Transverse colon (tissue), 4 donors: ENCODE measurements at regions not wholly inside any gene's neighbourhood (a gene's known extent, or its start where the extent isn't known, plus 50 kb on each side); places are given as distances from the start of the nearest gene placed in this dataset.
A peak's percentile ranks its signal among the peaks of the same experiment; 100 is the strongest.

Source experiments
- DNase-seq: peaks from one replicate; pipeline ENCODE4 v3.0.0-alpha.2; 2019
- H3K27ac ChIP-seq, 4 donors: fragments of 200-600 bp; sonication (generic); 2 replicates each; pipeline ENCODE4 v1.5.1; 2016 to 2018; ENCODE audit warnings: inconsistent platforms in 4 of 4
- H3K27me3 ChIP-seq: fragments of 200-600 bp; sonication (generic); 2 replicates; pipeline ENCODE4 v1.5.1; 2017; ENCODE audit warnings: inconsistent platforms
- H3K36me3 ChIP-seq, 4 donors: fragments of 200-600 bp; sonication (generic); 2 replicates each; pipeline ENCODE4 v1.5.1; 2017 to 2019; ENCODE audit warnings: inconsistent platforms in 4 of 4
- H3K4me1 ChIP-seq, 4 donors: fragments of 200-600 bp; sonication (generic); 2 replicates each; pipeline ENCODE4 v1.5.1; 2017 to 2020; ENCODE audit warnings: inconsistent platforms in 4 of 4
- H3K4me3 ChIP-seq, 4 donors: fragments of 200-600 bp; sonication (generic); 1 replicate in 1 of 4; 2 replicates in 3 of 4; pipeline versions ENCODE4 v1.5.1 to v1.6.1; 2017 to 2019; ENCODE audit warnings: inconsistent platforms in 4 of 4
- H3K9me3 ChIP-seq, 2 donors: fragments of 200-600 bp; sonication (generic); 2 replicates each; pipeline ENCODE4 v1.5.1; 2017 to 2019; ENCODE audit warnings: inconsistent platforms in 2 of 2
- CTCF ChIP-seq, 5 experiments: fragments of 200-600 bp in 3 of 5; fragments of 450-650 bp in 2 of 5; sonication (generic) in 3 of 5; IDR thresholded peaks; 1 replicate in 2 of 5; 2 replicates in 3 of 5; pipeline ENCODE4 v1.5.1; 2016 to 2017; ENCODE audit warnings: antibody characterized with exemption in 5 of 5, inconsistent platforms in 3 of 5, mild to moderate bottlenecking in 2 of 5, moderate library complexity in 1 of 5
- EP300 ChIP-seq: sonication (generic); formaldehyde crosslinking; IDR thresholded peaks from one replicate; pipeline ENCODE4 v1.6.1; 2017; ENCODE audit warnings: antibody characterized with exemption, low read depth
- POLR2A ChIP-seq: fragments of 450-650 bp; IDR thresholded peaks from one replicate; pipeline ENCODE4 v1.6.1; 2016; ENCODE audit warnings: antibody characterized with exemption, mild to moderate bottlenecking, moderate library complexity
- POLR2AphosphoS5 ChIP-seq, 3 donors: sonication (generic); formaldehyde crosslinking; IDR thresholded peaks; one replicate each; pipeline ENCODE4 v1.6.1; 2016; ENCODE audit warnings: antibody characterized with exemption in 3 of 3
- WGBS, 2 donors: methylation state at CpG; one replicate each; pipeline ENCODE4 v1.1.5; 2018; ENCODE audit warnings: low coverage in 1 of 2; 5-methylcytosine and 5-hydroxymethylcytosine counted together
- in situ Hi-C, 4 donors: fragments of 200-750 bp; cut with MboI; loops; one replicate each; pipeline versions ENCODE4 v1.15.0 to v1.15.1; 2017; ENCODE audit warnings: low sequenced_read_pairs in 3 of 4, low pct_ligation_motif_present in 1 of 4, low pct_unique_long_range_greater_than_20kb in 1 of 4
- intact Hi-C: fragments of 100-400 bp; cut with DNase I; formaldehyde crosslinking; loops from one replicate; pipeline ENCODE4 v1.15.1; 2023; ENCODE audit warnings: low total_unique reads

- H3K9me3 ChIP-seq = no peaks in the 10 kb centered on the region
- intact Hi-C loops = no loop called here
These were observed 83.4 kb upstream of the ODAD2 start for GRCh38 chr10:28082316-28082715.

GRCh38 chr10:28077889-28078288, 79.0 kb upstream of the ODAD2 start:
- no peak for DNase-seq
- Histone ChIP-seq H3K27me3 (no peaks in the 10 kb centered on the region), H3K27ac (peak overlapping the region in 1 of 4 donors; percentile 36), H3K36me3 (no peaks in the 10 kb centered on the region), H3K4me1 (no peaks in the 10 kb centered on the region), H3K4me3 (no peak overlapping the region), H3K9me3 (no peaks in the 10 kb centered on the region)
- no peak for TF ChIP-seq POLR2A
- no peak for TF ChIP-seq EP300
- TF ChIP-seq POLR2AphosphoS5 (IDR thresholded peaks at IDR 0.05) = no peak
- no peak for TF ChIP-seq CTCF (IDR thresholded peaks at IDR 0.05)
- in situ Hi-C loops = no loop called here
- WGBS, 2 donors = 73% methylated on average over 4 of the region's 4 CpGs; no CpG with 5 or more reads in 1 of the 2 donors
- intact Hi-C loops = no loop called here

More at GRCh38 chr10:28082316-28082715, 83.4 kb upstream of the ODAD2 start:
- in situ Hi-C loops = no loop called here
- Histone ChIP-seq H3K36me3 (no peaks in the 10 kb centered on the region), H3K27ac (no peak overlapping the region), H3K4me3 (no peak overlapping the region), H3K27me3 (no peaks in the 10 kb centered on the region), H3K4me1 (no peaks in the 10 kb centered on the region)
- no peak for TF ChIP-seq POLR2AphosphoS5 (IDR thresholded peaks at IDR 0.05)
- no peak for TF ChIP-seq POLR2A
- TF ChIP-seq CTCF (IDR thresholded peaks at IDR 0.05) = no peak
- TF ChIP-seq EP300 = no peak
- no peak for DNase-seq

GRCh38 chr10:28075424-28075823, 76.5 kb upstream of the ODAD2 start:
- Histone ChIP-seq H3K4me3 (no peak overlapping the region), H3K4me1 (no peaks in the 10 kb centered on the region), H3K27ac (no peak overlapping the region), H3K36me3 (no peaks in the 10 kb centered on the region), H3K27me3 (no peaks in the 10 kb centered on the region), H3K9me3 (no peaks in the 10 kb centered on the region)
- intact Hi-C loops (no loop called here), in situ Hi-C loops (no loop called here)
- no peak for DNase-seq
- TF ChIP-seq CTCF (IDR thresholded peaks at IDR 0.05) (no peak), POLR2A (no peak), POLR2AphosphoS5 (IDR thresholded peaks at IDR 0.05) (no peak), EP300 (no peak)
- 80 to 92% methylated on average over 8 of the region's 8 CpGs for WGBS, 2 donors

GRCh38 chr10:28072573-28072972, 73.7 kb upstream of the ODAD2 start:
- no peak overlapping the region for H3K4me3 ChIP-seq
- in situ Hi-C loops (no loop called here), intact Hi-C loops (no loop called here)
- 80% methylated on average over 1 of the region's 1 CpG; no CpG with 5 or more reads in 1 of the 2 donors for WGBS, 2 donors
- no peak overlapping the region for H3K27ac ChIP-seq
- H3K36me3 ChIP-seq = peaks cover 0 to 4% (median 0%) of the 10 kb centered on the region in 4 donors
- no peaks in the 10 kb centered on the region for H3K27me3 ChIP-seq
- no peaks in the 10 kb centered on the region for H3K4me1 ChIP-seq
- H3K9me3 ChIP-seq = no peaks in the 10 kb centered on the region
- no peak for DNase-seq
- TF ChIP-seq CTCF (IDR thresholded peaks at IDR 0.05) (no peak), POLR2AphosphoS5 (IDR thresholded peaks at IDR 0.05) (no peak), POLR2A (no peak), EP300 (no peak)
